Mammary epithelial cell (primary cell): ENCODE measurements at regions not wholly inside any gene's neighbourhood (a gene's known extent, or its start where the extent isn't known, plus 50 kb on each side); places are given as distances from the start of the nearest gene placed in this dataset.

Experiments used
- CTCF ChIP-seq, 2 donors: IDR thresholded peaks in 1 of 2; conservative IDR thresholded peaks in 1 of 2; 2 replicates each; pipeline ENCODE4 v1.5.1; 2011 to 2012; ENCODE audit warnings: inconsistent platforms in 2 of 2, low read length in 2 of 2, mild to moderate bottlenecking in 2 of 2, control low read depth in 1 of 2, low read depth in 1 of 2; ENCODE audit not compliant: insufficient read depth in 1 of 2; ENCODE audit errors: extremely low read depth in 1 of 2
- EZH2 ChIP-seq: IDR thresholded peaks from 2 replicates; pipeline ENCODE4 v1.6.1; 2012; ENCODE audit warnings: low read length, inconsistent platforms, borderline replicate concordance

- TF ChIP-seq EZH2 (no peak), CTCF (conservative IDR thresholded peaks at IDR 0.05 in 1 of 2, IDR thresholded peaks at IDR 0.05 in 1 of 2; ENCODE audit: extremely low read depth in 1 of 2, insufficient read depth in 1 of 2, low read depth in 1 of 2, low read length in 2 of 2) (no peak)
Measured at GRCh38 chrX:78429172-78429571, 101.8 kb upstream of the CYSLTR1 start.
